ENCODE measurements at regions not wholly inside any gene's neighbourhood (a gene's known extent, or its start where the extent isn't known, plus 50 kb on each side); places are given as distances from the start of the nearest gene placed in this dataset.

- Mint-ChIP-seq H3K9me3 (no peaks in the 10 kb centered on the region), H3K36me3 (no peaks in the 10 kb centered on the region), H3K4me3 (no peak overlapping the region), H3K27ac (no peak overlapping the region), H3K27me3 (ENCODE audit: insufficient read depth, low read depth) (peaks cover 11% of the 10 kb centered on the region), H3K4me1 (no peaks in the 10 kb centered on the region)
- Histone ChIP-seq H3K4me2 (no peak overlapping the region), H3K27ac (no peak overlapping the region), H3K4me3 (no peak overlapping the region), H3K27me3 (no peaks in the 10 kb centered on the region), H3K4me1 (no peaks in the 10 kb centered on the region), H2AFZ (replicated peaks) (peak overlapping the region; percentile 87), H3F3A (ENCODE audit: low read depth) (no peaks in the 10 kb centered on the region), H3K36me3 (no peaks in the 10 kb centered on the region), H4K20me1 (ENCODE audit: low read depth) (no peaks in the 10 kb centered on the region), H3K9me3 (ENCODE audit: low read depth) (no peaks in the 10 kb centered on the region), H3K79me2 (ENCODE audit: low read depth) (no peaks in the 10 kb centered on the region), H3K9ac (no peak overlapping the region)
- no peak for TF ChIP-seq EZH2 (IDR thresholded peaks at IDR 0.05)
- TF ChIP-seq CTCF (IDR thresholded peaks at IDR 0.05) = no peak
- TF ChIP-seq EZH2phosphoT487 (IDR thresholded peaks at IDR 0.05) = no peak
- DNase-seq (ENCODE audit: low spot score) = peak; percentile 46
Observed at GRCh38 chr19:29277102-29277501, 64.2 kb upstream of the UQCRFS1 start.

DNA sequence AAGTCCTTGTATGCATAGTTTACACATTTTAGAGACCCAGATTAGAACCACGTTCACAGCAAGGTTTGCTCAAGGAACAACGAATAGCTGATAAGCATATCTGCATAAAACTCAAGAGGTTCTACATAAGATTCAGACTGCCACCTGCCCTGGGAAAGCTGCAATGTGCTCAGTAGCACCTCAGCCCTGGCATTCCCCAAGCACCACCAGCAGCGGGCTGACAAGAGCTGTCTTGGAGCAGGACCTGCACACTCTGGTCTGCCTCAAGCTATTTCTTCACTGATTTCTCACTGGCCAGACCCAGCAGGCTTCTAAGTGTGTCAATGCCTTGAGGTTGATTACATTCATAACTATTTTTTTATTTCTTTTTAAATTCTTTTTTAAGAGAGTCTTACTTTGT, 65.8 kb upstream of the UQCRFS1 start:
- H3K27me3 Mint-ChIP-seq (ENCODE audit: insufficient read depth, low read depth) = peaks cover 11% of the 10 kb centered on the region
- H3K9ac ChIP-seq = no peak overlapping the region
- H3K27ac Mint-ChIP-seq = no peak overlapping the region
- no peaks in the 10 kb centered on the region for H3F3A ChIP-seq (ENCODE audit: low read depth)
- DNase-seq (ENCODE audit: low spot score) = no peak
- no peak overlapping the region for H3K27ac ChIP-seq
- H3K27me3 ChIP-seq = no peaks in the 10 kb centered on the region
- H2AFZ ChIP-seq (replicated peaks) = no peak overlapping the region
- no peaks in the 10 kb centered on the region for H3K79me2 ChIP-seq (ENCODE audit: low read depth)
- H3K4me3 ChIP-seq = no peak overlapping the region
- H4K20me1 ChIP-seq (ENCODE audit: low read depth) = no peaks in the 10 kb centered on the region
- H3K4me1 ChIP-seq = no peaks in the 10 kb centered on the region
- H3K4me3 Mint-ChIP-seq = no peak overlapping the region
- H3K4me2 ChIP-seq = no peak overlapping the region
- H3K36me3 ChIP-seq = no peaks in the 10 kb centered on the region
- no peaks in the 10 kb centered on the region for H3K9me3 Mint-ChIP-seq
- H3K36me3 Mint-ChIP-seq = no peaks in the 10 kb centered on the region
- H3K4me1 Mint-ChIP-seq = no peaks in the 10 kb centered on the region
- no peak for TF ChIP-seq EZH2phosphoT487 (IDR thresholded peaks at IDR 0.05)
- no peak for TF ChIP-seq EZH2 (IDR thresholded peaks at IDR 0.05)
- TF ChIP-seq CTCF (IDR thresholded peaks at IDR 0.05) = no peak
- no peaks in the 10 kb centered on the region for H3K9me3 ChIP-seq (ENCODE audit: low read depth)

DNA sequence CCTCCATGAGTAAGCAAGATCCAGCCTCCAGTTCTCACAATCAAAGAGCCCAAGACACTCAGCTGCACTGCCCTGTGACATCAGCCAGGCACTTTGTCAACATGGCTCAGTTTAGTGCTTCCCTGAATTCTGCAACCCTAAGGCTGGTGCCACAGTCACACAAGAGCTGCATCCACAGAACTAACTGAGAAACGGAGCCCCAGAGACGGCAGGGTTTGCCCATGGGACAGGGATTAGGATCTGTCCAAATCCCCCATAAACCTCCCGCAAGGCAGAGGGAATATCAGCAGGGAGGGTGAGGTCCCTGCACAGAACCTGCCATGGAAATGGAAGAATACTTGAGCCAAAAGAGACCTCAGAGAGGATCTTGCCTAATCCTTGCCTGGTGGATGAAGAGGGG, 70.4 kb upstream of the UQCRFS1 start:
- TF ChIP-seq EZH2phosphoT487 (IDR thresholded peaks at IDR 0.05) = no peak
- TF ChIP-seq EZH2 (IDR thresholded peaks at IDR 0.05) = no peak
- TF ChIP-seq CTCF (IDR thresholded peaks at IDR 0.05) = no peak
- Histone ChIP-seq H3K9ac (no peak overlapping the region), H2AFZ (replicated peaks) (no peak overlapping the region), H3K4me2 (no peak overlapping the region), H3K4me1 (no peaks in the 10 kb centered on the region), H3K9me3 (ENCODE audit: low read depth) (no peaks in the 10 kb centered on the region), H4K20me1 (ENCODE audit: low read depth) (no peaks in the 10 kb centered on the region), H3K79me2 (ENCODE audit: low read depth) (no peaks in the 10 kb centered on the region), H3K4me3 (no peak overlapping the region), H3K27ac (no peak overlapping the region), H3K27me3 (peaks cover 14% of the 10 kb centered on the region), H3K36me3 (no peaks in the 10 kb centered on the region), H3F3A (ENCODE audit: low read depth) (no peaks in the 10 kb centered on the region)
- no peak overlapping the region for H3K27ac Mint-ChIP-seq
- peaks cover 4% of the 10 kb centered on the region for H3K9me3 Mint-ChIP-seq
- no peaks in the 10 kb centered on the region for H3K36me3 Mint-ChIP-seq
- peaks cover 13% of the 10 kb centered on the region for H3K27me3 Mint-ChIP-seq (ENCODE audit: insufficient read depth, low read depth)
- DNase-seq (ENCODE audit: low spot score) = no peak
- no peaks in the 10 kb centered on the region for H3K4me1 Mint-ChIP-seq
- no peak overlapping the region for H3K4me3 Mint-ChIP-seq
